Adipocyte (in vitro differentiated cells): ENCODE measurements at regions not wholly inside any gene's neighbourhood (a gene's known extent, or its start where the extent isn't known, plus 50 kb on each side); places are given as distances from the start of the nearest gene placed in this dataset.
"Not testable (repeated sequence)": the region's sequence is repeated elsewhere in the genome, so short reads cannot be mapped to it uniquely, and the experiment has no call there.

Experiments used
- DNase-seq: peaks from one replicate; pipeline ENCODE4 v3.0.0-alpha.2; 2015; ENCODE audit warnings: low read depth
- H3K27me3 ChIP-seq: replicated peaks from 2 replicates; pipeline ENCODE4 v1.7.0; 2013; ENCODE audit warnings: mild to moderate bottlenecking, low read length, moderate library complexity; ENCODE audit not compliant: control insufficient read depth, insufficient read depth
- H3K36me3 ChIP-seq: 2 replicates; pipeline ENCODE4 v1.7.0; 2013; ENCODE audit warnings: low read length, mild to moderate bottlenecking, moderate library complexity; ENCODE audit not compliant: control insufficient read depth, insufficient read depth, severe bottlenecking
- H3K4me1 ChIP-seq: 2 replicates; pipeline ENCODE4 v1.7.0; 2013; ENCODE audit warnings: mild to moderate bottlenecking, low read length, moderate library complexity; ENCODE audit not compliant: control insufficient read depth, insufficient read depth
- H3K4me3 ChIP-seq: 2 replicates; pipeline ENCODE4 v1.7.0; 2013; ENCODE audit warnings: mild to moderate bottlenecking, low read length, moderate library complexity
- H3K9ac ChIP-seq: 2 replicates; pipeline ENCODE4 v1.7.0; 2013; ENCODE audit warnings: mild to moderate bottlenecking, low read length, moderate library complexity
- H3K9me3 ChIP-seq: 2 replicates; pipeline ENCODE4 v1.7.0; 2013; ENCODE audit warnings: mild to moderate bottlenecking, low read length, moderate library complexity; ENCODE audit not compliant: control insufficient read depth

GRCh38 chr9:106203815-106204516 is 509.6 kb downstream of the TMEM38B start:
- H3K4me3 ChIP-seq, H3K9me3 ChIP-seq, H3K36me3 ChIP-seq, H3K9ac ChIP-seq, H3K4me1 ChIP-seq, H3K27me3 ChIP-seq, DNase-seq: not testable (repeated sequence)

DNA sequence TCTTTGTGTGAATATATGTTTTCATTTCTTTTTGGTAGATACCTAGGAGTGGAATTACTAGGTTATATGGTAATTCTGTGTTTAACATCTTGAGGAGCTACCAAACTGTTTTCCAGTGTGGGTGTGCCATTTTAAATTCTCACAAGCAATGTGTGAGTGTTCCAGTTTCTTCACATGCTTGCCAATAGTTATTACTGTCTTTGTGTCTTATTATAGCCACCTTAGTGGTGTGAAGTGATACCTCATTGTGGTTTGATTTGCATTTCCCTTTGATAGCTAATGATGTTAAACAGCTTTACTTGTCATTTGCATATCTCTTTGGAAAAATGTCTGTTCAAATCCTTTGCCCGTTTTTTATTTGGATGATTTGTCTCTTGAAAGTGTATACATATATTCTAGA is 513.0 kb downstream of the TMEM38B start:
- Histone ChIP-seq H3K9me3 (peaks cover 5% of the 10 kb centered on the region), H3K9ac (no peak overlapping the region), H3K36me3 (no peaks in the 10 kb centered on the region), H3K4me1 (no peaks in the 10 kb centered on the region), H3K27me3 (no peaks in the 10 kb centered on the region), H3K4me3 (no peak overlapping the region)
- DNase-seq, result no peak

GRCh38 chr9:106218427-106218826 is 524.1 kb downstream of the TMEM38B start:
- Histone ChIP-seq H3K4me1 (no peaks in the 10 kb centered on the region), H3K27me3 (no peaks in the 10 kb centered on the region), H3K4me3 (no peak overlapping the region), H3K9me3 (no peaks in the 10 kb centered on the region), H3K9ac (no peak overlapping the region), H3K36me3 (no peaks in the 10 kb centered on the region)
- no peak for DNase-seq

GRCh38 chr9:106218854-106219253 is 524.5 kb downstream of the TMEM38B start:
- no peak for DNase-seq
- Histone ChIP-seq H3K4me3 (no peak overlapping the region), H3K4me1 (no peaks in the 10 kb centered on the region), H3K27me3 (no peaks in the 10 kb centered on the region), H3K9me3 (no peaks in the 10 kb centered on the region), H3K36me3 (no peaks in the 10 kb centered on the region), H3K9ac (no peak overlapping the region)

DNA sequence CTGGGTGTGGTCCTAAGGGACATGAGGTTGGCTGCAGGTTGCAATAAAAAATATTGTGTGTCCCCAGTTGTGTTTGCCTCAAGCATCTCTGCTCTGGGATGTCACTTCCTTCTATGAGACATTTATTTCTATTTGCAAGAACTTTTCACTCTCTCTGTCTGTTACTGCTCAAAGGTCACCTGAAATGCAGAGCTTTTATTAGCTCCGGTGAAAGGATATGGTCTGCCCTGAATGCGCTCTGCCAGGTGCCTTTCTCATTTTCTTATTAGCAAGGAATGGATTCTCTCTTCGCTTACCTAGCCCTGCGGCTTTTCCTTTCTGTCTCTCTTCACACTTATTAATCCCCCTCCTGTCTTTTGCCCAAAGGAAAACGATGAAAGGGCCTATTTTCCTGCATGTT is 526.1 kb downstream of the TMEM38B start:
- Histone ChIP-seq H3K4me1 (no peaks in the 10 kb centered on the region), H3K27me3 (no peaks in the 10 kb centered on the region), H3K9me3 (no peaks in the 10 kb centered on the region), H3K9ac (no peak overlapping the region), H3K4me3 (no peak overlapping the region), H3K36me3 (no peaks in the 10 kb centered on the region)
- no peak for DNase-seq

- no peaks in the 10 kb centered on the region for H3K36me3 ChIP-seq
- no peak overlapping the region for H3K4me3 ChIP-seq
- no peaks in the 10 kb centered on the region for H3K27me3 ChIP-seq
- H3K9ac ChIP-seq, result no peak overlapping the region
- DNase-seq, result no peak
- H3K4me1 ChIP-seq, result no peaks in the 10 kb centered on the region
- no peaks in the 10 kb centered on the region for H3K9me3 ChIP-seq
Measured at GRCh38 chr9:106228861-106229260, 534.5 kb downstream of the TMEM38B start.

DNA sequence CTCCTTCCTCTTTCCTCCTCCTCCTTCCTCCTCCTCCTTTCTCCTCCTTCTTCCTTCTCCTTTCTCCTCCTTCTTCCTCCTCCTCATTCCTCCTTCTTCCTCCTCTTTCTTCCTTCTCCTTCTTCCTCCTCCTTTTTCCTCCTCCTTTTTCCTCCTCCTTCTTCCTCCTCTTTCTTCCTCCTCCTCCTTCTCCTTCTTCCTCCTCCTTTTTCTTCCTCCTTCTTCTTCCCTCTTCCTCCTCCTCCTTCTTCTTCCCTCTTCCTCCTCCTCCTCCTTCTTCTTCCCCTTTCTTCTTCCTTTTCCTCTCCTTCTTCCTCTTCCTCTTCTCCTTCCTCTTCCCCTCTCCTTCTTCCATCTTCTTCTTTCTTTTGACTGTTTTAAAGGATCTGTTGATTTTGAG is 538.8 kb downstream of the TMEM38B start:
- no peaks in the 10 kb centered on the region for H3K27me3 ChIP-seq
- H3K36me3 ChIP-seq, result no peaks in the 10 kb centered on the region
- no peak for DNase-seq
- H3K4me1 ChIP-seq, result no peaks in the 10 kb centered on the region
- no peak overlapping the region for H3K9ac ChIP-seq
- H3K9me3 ChIP-seq, result peaks cover 3% of the 10 kb centered on the region
- no peak overlapping the region for H3K4me3 ChIP-seq

- not testable (repeated sequence) for DNase-seq, H3K9ac ChIP-seq, H3K4me1 ChIP-seq, H3K9me3 ChIP-seq, H3K36me3 ChIP-seq, H3K27me3 ChIP-seq, H3K4me3 ChIP-seq
Measured at GRCh38 chr9:106260908-106261307, 566.6 kb downstream of the TMEM38B start.

- DNase-seq, result no peak
- peaks cover 11% of the 10 kb centered on the region for H3K9me3 ChIP-seq
- no peak overlapping the region for H3K9ac ChIP-seq
- H3K4me1 ChIP-seq, result no peaks in the 10 kb centered on the region
- no peaks in the 10 kb centered on the region for H3K27me3 ChIP-seq
- H3K4me3 ChIP-seq, result no peak overlapping the region
- H3K36me3 ChIP-seq, result no peaks in the 10 kb centered on the region
Measured at GRCh38 chr9:106277966-106278365, 583.6 kb downstream of the TMEM38B start.

GRCh38 chr9:106283769-106284168 is 579.2 kb upstream of the ZNF462 start:
- Histone ChIP-seq H3K9me3 (peaks cover 8% of the 10 kb centered on the region), H3K4me3 (no peak overlapping the region), H3K9ac (no peak overlapping the region), H3K27me3 (no peaks in the 10 kb centered on the region), H3K36me3 (no peaks in the 10 kb centered on the region), H3K4me1 (no peaks in the 10 kb centered on the region)
- DNase-seq, result no peak

DNA sequence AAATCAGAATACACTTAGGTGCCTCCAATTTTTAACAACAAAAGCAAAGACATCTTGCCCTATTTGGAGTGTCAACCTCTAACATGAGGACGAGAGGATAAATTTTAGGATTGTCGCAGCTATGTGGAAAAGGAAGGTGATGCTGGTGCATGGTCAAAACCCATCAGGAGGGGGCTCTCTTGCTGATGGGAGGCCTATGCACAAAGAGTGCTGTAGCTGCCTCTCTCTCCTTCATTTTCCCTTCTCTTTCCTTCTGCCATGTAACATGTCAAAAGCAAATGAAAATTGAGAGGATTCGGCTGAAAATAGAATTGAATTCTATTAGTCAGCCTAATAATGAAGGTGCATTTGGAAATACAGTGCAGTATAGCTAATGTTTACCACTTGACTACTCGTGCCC is 578.7 kb upstream of the ZNF462 start:
- peaks cover 8% of the 10 kb centered on the region for H3K9me3 ChIP-seq
- no peaks in the 10 kb centered on the region for H3K27me3 ChIP-seq
- no peaks in the 10 kb centered on the region for H3K4me1 ChIP-seq
- no peaks in the 10 kb centered on the region for H3K36me3 ChIP-seq
- DNase-seq, result no peak
- no peak overlapping the region for H3K9ac ChIP-seq
- H3K4me3 ChIP-seq, result no peak overlapping the region

- H3K9ac ChIP-seq, result no peak overlapping the region
- H3K27me3 ChIP-seq, result no peaks in the 10 kb centered on the region
- H3K9me3 ChIP-seq, result no peaks in the 10 kb centered on the region
- no peaks in the 10 kb centered on the region for H3K36me3 ChIP-seq
- DNase-seq, result no peak
- H3K4me3 ChIP-seq, result no peak overlapping the region
- H3K4me1 ChIP-seq, result no peaks in the 10 kb centered on the region
Measured at GRCh38 chr9:106286249-106286648, 576.7 kb upstream of the ZNF462 start.
